Fibroblast of villous mesenchyme (primary cell): ENCODE measurements at regions not wholly inside any gene's neighbourhood (a gene's known extent, or its start where the extent isn't known, plus 50 kb on each side); places are given as distances from the start of the nearest gene placed in this dataset.

Experiments
- DNase-seq: peaks from one replicate; pipeline ENCODE4 v3.0.0-alpha.2; 2010; ENCODE audit warnings: low read depth
- H3K4me3 ChIP-seq: 2 replicates; pipeline ENCODE4 v1.5.1; 2011; ENCODE audit warnings: low read depth, mild to moderate bottlenecking, low read length
- TF ChIP-seq, protein P1 (sequence below): IDR thresholded peaks from 2 replicates; pipeline ENCODE4 v1.5.1; 2012; ENCODE audit warnings: low read depth, mild to moderate bottlenecking, low read length; ENCODE audit not compliant: insufficient read depth

DNA sequence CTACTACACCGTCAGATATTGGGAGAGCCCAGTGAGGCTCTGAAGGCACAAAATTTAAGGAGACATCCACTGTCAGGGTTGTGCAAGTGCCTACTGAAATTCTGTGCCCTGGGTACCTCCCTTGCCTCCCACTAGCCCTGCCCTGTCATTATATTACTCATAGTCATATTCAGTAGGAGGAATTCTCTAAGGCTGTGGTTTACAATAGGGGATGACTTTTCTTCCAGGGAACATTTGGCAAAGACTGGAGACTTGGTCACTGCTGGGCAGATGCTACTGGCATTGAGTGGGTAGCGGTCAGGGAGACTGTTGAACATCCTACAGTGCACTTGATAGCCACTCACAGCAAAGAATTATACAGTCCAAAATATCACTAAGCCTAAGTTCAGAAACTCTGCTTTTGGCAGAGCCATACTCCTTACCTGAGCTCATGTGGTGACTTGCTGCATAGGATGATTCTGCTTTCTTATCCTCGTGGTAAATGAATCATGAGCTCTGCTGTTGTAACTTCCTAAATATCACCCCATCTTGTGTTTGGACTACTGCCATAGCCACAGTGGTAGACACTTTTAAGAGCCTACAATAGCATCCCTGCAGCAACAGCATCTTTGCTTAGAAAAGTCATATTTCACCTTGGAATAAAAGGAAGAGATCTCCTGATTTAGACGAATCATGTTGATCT, 563.4 kb upstream of the PLXNA2 start:
- TF ChIP-seq, protein P1, sequence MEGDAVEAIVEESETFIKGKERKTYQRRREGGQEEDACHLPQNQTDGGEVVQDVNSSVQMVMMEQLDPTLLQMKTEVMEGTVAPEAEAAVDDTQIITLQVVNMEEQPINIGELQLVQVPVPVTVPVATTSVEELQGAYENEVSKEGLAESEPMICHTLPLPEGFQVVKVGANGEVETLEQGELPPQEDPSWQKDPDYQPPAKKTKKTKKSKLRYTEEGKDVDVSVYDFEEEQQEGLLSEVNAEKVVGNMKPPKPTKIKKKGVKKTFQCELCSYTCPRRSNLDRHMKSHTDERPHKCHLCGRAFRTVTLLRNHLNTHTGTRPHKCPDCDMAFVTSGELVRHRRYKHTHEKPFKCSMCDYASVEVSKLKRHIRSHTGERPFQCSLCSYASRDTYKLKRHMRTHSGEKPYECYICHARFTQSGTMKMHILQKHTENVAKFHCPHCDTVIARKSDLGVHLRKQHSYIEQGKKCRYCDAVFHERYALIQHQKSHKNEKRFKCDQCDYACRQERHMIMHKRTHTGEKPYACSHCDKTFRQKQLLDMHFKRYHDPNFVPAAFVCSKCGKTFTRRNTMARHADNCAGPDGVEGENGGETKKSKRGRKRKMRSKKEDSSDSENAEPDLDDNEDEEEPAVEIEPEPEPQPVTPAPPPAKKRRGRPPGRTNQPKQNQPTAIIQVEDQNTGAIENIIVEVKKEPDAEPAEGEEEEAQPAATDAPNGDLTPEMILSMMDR = no peak
- H3K4me3 ChIP-seq = no peak overlapping the region
- no peak for DNase-seq

DNA sequence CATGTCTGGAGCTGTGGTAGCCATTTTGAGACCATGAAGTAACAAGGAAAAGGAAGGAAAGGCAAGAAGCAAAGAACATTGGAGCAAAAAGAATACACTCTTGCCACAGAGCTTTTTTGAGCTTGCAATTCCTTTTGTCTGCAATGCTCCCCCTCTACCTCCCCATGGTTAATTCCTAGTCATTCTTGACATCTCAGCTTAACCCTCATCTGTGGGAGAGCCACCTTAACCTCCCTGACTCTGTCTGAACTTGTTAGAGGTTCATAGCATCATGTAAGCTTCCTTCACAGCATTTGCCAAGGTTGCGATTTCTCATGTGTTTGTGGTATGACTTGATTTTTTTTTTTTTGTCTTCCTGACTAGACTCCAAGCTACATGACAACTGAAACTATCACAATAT, 564.1 kb upstream of the PLXNA2 start:
- no peak overlapping the region for H3K4me3 ChIP-seq
- DNase-seq = no peak
- TF ChIP-seq, protein P1 = no peak

DNA sequence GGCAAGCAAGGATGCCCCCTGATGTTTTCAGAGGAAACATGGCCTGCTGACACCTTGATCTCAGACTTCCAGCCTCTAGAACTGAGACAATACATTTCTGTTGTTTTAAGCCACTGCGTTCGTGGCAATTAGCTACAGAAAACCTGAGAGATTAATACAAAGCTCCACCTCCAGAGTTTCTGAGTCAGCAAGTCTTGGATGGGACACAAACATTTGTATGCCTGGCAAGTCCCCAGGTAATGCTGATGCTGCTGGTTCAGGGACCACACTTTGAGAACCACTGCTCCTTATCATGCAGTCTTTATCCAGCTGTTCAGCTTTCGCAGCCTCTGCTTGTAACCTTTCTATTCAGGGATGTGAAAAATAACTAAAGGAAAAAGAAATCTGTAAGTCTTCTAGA, 565.7 kb upstream of the PLXNA2 start:
- no peak for DNase-seq
- H3K4me3 ChIP-seq = no peak overlapping the region
- TF ChIP-seq, protein P1 = no peak

DNA sequence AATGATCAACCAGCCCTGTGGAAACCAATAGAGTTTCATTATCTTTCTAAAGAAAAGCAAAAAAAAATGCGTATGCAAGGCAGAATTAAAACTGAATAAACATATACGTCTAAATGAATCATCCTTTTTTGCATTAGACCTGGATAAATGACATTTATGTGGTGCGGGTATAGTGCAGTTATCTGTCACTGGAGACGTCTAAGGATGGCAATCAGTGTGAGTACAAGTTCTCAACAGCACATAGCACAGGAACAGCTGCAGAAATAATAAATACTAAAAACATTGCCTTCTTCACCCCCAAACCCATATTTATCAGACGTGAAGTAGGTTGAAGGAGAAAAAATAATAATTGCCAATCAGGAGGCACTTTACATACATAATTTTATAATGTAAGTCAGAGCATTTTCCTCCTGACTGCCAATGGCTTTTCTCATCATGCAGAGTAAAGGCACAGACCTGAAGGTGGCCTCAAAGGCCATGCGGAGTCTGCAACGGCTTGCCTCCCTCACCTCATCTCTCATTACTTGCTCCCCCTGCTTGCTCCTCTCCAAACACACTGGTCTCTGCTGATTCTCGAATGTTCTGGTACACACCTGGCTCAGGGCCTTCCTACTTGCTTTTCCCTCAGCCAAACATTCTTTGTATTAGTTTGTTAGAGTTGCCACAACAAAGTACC, 574.7 kb upstream of the PLXNA2 start:
- TF ChIP-seq, protein P1 = no peak
- DNase-seq = no peak
- no peak overlapping the region for H3K4me3 ChIP-seq

DNA sequence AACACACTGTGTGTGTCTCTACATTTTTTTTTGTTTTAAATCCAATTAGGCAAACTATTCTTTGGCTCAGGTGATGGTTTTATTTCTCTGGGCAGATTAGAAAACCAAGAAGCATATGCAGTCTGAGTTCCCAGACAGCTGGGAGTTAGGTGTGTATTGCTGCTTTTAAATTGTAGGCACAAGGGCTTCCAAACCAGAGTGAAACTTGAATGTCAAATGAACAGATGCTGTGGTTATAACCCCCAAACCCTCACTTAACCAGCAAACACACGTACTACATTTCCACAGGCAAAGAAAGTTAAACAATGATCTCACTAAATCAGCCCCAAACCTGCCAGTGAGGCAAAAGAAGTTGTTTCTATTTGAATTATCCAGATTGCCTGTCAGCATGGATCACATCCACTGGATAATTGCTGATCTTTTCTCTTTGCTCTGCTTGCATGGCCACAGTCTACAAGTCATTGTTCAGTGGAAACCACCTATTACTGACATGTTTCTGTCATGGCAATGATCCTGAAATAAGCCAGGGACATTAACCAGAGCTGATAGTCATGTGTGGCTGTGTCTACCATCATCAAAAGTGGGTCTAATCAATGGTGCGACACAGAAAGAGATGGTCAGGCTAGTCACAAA, 576.5 kb upstream of the PLXNA2 start:
- DNase-seq = no peak
- TF ChIP-seq, protein P1 = no peak
- no peak overlapping the region for H3K4me3 ChIP-seq

DNA sequence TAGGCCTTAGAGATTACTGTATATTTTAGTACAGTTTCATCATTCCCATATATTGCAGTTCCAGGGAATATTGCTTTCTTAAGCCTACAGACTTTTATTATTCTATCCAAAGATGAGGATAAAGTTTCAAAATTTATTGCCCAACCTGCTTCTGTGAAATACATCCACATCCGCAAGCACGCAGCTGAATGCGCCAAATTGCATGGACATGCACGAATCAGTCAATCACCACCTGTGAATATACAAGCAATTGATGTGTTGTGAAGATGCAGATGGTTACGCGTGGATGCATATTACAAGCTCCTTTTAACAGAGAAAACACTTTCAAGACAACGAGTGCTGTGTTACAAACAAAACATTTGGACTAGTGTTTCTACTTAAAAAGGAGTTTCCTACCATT, 577.8 kb upstream of the PLXNA2 start:
- H3K4me3 ChIP-seq = no peak overlapping the region
- TF ChIP-seq, protein P1 = no peak
- no peak for DNase-seq
